Hypothalamus (tissue), 51 donors: ENCODE measurements at regions not wholly inside any gene's neighbourhood (a gene's known extent, or its start where the extent isn't known, plus 50 kb on each side); places are given as distances from the start of the nearest gene placed in this dataset.
"Not testable (repeated sequence)": the region's sequence is repeated elsewhere in the genome, so short reads cannot be mapped to it uniquely, and the experiment has no call there.

Source experiments
- DNase-seq, 51 donors: peaks; one replicate each; lab custom pipeline; 2025; lab: John Stamatoyannopoulos, UW

DNA sequence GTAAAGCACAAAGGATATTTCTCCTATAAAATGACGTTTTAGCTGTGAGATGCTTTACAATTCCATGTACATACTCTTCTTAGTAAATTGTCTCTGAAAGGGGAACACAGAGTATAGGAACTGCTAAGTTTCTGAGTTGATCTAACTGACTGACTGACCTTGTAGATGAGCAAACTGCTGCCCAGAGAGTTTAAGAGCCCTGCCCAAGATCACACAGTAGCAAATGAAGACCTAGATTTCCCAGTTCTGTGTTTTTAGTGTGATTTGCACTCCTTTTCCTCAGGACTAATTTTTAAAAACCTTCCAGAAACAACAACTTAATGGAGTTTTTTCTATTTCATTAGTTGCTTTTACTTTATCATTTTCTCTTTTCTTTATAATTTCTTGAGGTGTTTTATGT lies 247.7 kb downstream of the PDCD6IP start:
- no peak for DNase-seq

DNA sequence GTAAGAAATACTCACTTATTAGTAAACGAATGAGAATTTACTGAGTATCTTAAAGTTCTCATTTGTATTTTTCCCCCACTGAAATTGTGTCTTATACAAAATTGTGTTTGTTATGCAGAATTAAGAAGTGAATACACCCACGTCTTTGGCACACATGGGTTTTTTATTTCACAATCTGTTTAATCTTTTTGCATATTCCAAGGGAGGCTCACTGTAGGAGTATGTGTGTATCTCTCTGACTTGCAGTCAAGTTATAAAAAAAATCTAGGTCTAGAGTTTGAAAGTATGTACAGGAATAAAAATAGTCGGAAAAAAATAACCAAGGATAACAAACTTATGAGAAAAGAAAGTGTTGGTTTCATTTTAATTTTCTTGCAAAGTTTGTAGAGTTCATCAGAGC lies 255.2 kb downstream of the PDCD6IP start:
- no peak for DNase-seq

DNA sequence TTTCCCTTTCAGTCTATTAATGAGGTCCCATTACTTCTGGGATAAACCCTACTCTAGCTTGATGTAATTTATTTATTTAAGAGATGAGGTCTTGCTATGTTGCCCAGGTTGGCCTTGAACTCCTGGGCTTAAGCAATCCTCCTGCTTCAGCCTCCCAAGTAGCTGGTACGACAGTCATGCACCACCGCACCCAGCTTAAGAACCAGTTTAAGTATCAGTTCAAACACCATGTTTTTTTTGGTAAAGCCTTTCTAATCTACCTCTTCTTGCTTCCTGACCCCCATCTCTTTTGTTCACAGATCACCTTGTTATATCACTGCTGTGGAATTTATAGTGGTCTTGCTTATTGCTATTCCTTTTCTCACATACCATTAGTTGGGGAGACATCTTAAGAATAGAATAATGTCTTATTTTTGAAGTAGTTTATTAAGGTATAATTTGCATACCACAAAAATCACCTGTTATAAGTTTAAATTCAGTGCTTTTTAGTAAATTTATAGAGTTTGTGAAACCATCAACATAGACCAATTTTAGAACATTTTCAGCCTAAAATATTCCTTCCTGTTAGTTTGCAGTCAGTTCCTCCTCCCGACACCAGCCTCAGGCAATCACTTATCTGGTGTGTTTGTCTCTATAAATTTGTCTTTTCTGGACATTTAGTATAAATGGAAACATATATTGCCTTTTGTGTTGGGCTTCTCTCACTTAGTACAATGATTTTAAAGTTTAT lies 257.9 kb downstream of the PDCD6IP start:
- no peak for DNase-seq

DNA sequence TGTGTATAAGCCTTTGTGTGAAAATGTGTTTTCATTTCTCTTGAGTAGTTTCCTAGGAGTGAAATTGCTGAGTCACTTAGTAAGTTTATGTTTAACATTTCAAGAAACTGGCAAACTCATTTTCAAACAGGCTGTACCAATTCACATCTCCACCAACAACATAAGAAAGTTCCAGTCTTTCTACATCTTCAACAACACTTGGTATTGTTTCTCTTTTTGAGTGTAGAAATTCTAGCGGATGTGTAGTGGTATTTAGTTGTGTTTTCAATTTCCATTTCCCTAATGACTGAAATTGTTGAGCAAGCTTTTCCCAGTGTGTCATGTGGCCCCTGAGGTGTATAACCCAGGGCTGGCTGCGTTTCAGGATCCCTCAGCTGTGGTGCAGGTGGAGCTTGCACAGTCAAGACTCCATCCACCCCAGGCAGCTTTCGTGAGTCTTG lies 258.5 kb downstream of the PDCD6IP start:
- no peak for DNase-seq

DNA sequence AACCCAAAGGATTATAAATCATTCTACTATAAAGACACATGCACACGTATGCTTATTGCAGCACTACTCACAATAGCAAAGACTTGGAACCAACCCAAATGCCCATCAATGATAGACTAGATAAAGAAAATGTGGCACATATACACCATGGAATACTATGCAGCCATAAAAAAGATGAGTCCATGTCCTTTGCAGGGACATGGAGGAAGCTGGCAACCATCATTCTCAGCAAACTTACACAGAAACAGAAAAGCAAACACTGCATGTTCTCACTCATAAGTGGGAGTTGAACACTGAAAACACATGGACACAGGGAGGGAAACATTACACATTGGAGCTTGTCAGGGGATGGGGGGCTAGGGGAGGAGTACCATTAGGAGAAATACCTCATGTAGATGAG lies 262.6 kb downstream of the PDCD6IP start:
- not testable (repeated sequence) for DNase-seq

DNA sequence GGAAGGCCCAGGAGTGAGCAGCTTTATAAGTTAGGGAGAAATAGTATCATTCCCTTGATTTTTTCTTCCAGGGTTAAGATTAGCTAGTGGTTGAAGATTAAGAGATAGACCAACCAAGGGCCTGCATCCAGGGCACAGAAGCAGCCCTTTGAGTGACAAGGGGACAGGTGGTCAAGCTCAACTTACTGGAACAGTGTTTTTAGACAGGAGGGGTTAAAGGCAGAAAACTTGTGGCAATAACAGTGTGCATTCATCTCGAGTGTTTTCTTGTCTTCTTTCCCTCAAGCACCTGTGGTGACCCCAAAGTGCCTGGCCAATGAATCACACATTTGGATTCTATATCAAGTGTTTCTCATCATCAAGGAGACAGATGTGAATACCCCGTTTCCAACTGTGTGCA lies 267.5 kb downstream of the PDCD6IP start:
- no peak for DNase-seq

DNA sequence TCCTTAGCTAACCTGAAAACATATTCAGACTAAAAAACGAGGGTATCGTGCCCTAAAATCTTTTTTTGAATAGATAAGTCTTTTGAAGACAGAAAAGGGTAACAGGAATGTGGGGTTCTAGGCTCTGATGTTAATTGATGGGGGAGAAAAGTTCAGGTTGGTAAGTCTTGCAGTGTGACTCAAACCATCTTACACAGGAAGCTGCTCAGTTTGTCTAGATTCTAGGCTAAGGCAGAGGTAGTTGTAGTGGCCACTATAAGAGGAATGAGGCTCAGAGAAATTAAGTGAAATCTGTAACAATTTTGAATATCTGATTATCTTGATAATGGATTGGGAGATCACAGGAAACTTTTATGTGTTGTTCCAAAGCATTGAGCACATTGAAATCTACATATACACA lies 267.9 kb downstream of the PDCD6IP start:
- no peak for DNase-seq

DNA sequence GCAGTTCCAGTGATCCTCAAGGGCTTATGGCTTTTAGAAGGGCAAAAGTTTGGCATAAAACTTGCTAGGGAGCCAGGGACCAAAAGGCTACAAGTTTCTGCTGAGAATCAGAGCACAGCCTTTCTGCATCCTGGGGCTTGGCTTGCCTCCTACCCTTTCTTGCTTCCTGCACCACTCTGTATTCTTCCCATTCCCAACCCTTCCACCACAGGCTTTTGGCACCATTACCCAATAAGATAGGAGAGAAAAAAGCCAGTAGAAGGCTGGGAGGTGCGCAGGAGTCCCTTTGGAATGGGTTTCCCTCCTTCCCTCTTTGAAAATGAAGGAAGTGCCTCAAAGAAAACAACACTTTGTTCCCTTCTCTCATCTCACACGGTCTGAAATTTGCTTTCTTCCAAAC lies 268.6 kb downstream of the PDCD6IP start:
- no peak for DNase-seq

DNA sequence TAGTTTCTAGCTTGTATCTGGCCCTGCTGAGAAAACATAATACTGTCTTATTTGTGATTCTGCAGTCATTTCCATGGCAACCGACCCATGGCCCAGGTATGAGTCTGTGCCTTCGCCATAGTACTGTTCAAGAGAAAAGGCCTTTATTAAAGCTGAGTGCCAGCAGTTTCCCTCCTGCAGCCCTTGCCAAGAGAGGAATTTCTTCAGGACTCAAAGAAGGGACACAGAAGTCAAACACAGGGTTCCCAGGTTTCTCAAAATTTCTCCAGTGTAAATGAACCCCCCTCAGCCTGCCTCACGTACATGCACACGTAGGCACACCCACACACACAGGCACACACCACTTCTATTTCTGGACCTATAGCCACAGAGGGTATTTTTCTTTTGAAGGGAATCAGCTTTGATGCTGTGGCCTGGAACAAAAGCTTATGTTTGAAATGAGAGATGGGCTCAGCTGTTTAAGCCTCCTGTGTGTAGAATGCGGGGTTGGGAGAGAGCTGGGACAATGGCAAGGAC lies 269.2 kb downstream of the PDCD6IP start:
- DNase-seq = peak in 14 of 51 donors; percentile 4 to 34 (median 26)

DNA sequence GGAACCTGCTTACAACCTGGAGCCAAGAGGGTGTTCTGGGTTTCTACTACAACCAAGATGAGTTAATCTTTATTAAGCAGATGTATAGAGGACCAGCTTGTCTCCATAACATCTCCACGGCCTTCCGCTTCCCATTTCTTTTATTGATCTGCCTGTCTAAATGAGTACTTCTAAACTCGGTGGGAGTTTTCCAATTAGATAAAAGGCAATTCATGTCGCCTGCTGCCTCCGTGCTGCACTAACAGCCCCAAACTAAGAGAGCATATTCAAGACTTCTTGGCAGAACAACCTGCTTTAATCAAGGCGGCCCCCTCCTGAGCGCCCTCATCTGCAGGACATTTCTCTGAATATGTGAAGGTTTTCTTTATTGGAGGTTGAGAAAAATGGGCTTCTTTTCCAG lies 270.1 kb downstream of the PDCD6IP start:
- no peak for DNase-seq

DNA sequence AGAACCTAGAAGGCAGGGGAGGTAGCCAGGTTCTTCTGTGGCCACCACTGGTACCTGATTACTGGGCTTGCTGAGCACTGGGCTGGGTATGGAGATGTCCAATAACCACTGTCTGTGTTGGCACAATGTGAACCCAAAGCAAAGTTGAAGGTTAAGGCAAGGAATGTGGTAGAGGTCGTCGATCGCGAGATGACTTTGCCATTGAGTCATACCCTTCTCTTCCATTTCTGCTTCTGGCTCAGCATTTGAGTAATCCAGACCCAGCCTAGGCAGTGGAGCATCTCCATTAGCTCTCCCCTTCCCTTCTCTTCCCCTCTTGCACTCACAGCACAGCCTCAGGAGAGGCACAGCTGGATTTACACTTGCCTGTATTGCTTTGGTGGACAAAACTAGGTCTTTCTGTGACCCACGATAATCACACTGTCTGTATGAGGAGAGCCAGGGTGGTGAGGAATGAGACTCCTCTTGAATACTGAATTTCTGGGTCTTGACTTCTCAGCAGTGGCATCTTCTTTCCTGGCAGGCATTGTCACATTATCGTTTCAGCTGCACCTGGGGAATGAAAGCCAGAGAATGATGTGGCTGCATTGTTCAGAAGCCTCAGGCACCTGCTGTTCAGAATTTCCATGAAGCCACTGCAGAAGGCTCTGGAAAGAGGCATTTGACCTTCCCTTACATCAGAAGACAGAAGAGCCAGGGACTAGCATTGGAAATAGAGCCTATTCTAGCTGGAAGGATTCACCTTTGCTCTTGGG lies 272.6 kb downstream of the PDCD6IP start:
- no peak for DNase-seq

DNA sequence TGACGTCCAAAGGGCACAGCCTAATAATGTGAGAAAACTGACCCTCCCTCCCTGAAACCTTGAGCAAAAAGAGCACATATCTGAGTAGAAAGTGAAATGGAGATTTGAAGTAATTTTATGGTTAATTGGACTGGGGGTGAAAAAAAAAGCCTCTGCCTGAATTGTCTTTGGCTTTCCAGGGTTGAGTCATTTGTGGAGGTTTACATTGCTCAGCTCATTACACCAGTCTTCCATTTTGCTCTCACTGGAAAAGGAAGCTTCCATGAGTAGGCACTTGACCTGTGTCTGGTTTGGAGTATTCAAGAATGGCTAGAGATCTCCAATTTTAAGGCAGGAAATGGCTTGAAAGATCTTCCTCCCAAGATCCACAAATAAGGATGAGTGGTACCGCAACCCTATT lies 273.9 kb downstream of the PDCD6IP start:
- no peak for DNase-seq

DNA sequence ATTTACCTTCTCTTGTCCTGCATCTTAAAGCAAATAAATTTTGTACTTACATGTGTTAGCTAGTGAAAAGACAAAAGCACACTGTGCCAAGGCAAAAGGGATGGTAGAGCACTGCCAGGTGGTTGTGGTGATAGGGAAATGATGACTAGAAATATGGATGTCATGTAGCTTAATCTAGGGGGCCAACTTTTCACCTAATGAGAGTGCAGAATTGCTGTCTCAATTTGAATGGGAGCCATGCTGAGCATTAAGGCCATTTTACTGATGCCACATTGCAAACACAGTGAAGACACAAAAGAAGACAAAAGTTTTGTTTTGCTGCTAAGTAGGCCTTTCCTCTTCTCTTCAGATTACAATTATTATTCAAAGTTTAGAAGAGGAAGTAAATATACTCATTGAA lies 274.7 kb downstream of the PDCD6IP start:
- DNase-seq = no peak

DNA sequence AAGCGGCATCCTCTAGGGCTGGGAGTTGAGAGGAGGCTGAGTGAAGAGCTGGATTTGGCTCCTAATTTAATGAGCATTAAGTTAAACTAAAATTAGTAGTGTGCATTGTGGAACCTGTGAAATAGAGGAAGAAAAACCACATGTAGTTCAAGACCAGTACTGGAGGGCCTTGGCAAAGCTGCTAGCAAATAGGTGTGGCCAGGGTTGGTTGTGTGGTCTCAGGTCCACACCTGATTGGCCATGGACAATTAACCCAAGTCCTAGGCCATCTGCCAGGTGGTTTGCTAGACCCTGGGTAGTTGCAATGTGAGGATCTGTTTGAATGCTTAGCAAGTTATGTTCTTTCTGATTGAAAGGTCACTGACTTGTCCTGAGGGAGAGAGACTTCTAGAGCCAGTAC lies 275.5 kb downstream of the PDCD6IP start:
- DNase-seq = no peak

DNA sequence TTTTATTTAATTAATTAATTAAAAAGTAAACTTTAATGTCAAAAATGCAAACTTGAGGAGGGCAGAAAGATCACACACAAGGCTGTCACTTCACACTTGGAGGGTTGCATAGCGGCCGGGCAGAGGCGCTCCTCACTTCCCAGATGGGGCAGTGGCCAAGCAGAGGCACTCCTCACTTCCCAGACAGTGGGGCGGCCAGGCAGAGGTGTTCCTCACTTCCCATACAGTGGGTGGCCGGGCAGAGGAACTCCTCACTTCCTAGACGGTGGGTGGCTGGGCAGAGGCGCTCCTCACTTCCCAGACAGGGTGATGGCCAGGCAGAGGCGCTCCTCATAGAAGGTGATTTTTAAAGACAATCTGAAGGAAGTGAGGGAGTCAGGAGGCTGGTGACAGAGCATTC lies 277.5 kb downstream of the PDCD6IP start:
- DNase-seq = no peak

DNA sequence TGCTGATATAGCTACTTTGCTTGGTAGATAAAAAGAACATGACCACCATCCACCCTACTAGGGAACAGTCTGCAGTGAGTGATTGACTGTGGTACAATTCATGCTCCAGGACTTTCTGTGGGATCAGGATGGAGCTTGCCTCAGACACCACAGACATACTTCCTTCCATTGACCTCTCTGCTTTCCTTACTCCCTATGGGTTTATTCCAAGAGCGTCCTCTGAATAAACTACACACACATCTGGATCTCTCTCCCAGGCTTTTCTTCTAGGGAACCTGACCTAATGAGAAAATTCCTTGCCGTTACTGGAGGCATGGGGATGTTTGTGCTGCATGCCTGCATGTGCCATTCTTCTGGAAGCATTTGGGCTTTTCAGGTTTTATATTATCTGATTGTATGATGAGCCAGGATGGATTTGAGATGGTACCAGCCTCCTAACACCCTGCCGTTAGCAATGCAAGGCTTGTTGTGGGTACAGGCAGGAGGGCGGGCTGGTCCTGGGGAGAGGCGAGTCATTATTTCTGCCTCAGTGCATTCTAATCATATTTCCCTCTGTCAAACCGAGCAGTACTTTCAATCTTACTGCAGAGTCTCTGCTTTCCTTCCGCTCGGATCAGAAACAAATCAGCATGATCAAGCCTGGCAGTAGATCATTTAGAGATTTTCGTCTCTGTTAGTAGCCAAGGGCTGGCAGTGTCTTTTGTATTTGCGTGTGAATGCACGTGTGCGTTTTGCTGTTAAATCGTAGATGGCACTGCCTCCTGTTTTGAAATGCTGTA lies 279.2 kb downstream of the PDCD6IP start:
- DNase-seq = no peak

DNA sequence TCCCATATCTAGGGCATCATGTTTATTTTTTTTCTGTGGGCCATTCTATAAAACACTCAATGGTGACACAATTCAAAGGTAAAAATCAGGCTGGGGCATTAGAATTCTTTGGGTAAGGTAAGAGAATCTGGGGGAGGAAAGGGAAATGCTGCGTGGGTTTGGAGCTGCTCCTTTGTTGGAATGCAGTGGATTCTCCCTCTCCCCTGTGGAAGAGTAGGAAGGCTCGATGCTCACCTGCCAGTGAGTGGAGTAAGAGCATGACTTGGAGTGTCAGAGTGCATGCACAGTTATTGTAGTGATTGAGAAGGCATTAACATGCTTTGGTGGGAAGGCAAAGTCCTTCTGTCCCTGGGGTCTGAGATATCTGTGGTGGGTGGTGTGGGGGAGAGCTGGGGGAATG lies 280.0 kb downstream of the PDCD6IP start:
- no peak for DNase-seq

DNA sequence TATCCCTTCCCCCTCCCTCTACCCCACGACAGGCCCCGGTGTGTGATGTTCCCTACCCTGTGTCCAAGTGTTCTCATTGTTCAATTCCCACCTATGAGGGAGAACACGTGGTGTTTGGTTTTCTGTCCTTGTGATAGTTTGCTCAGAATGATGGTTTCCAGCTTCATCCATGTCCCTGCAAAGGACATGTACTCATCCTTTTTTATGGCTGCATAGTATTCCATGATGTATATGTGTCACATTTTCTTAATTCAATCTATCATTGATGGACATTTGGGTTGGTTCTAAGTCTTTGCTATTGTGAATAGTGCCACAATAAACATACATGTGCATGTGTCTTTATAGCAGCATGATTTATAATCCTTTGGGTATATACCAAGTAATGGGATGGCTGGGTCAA lies 281.4 kb downstream of the PDCD6IP start:
- DNase-seq = not testable (repeated sequence)

DNA sequence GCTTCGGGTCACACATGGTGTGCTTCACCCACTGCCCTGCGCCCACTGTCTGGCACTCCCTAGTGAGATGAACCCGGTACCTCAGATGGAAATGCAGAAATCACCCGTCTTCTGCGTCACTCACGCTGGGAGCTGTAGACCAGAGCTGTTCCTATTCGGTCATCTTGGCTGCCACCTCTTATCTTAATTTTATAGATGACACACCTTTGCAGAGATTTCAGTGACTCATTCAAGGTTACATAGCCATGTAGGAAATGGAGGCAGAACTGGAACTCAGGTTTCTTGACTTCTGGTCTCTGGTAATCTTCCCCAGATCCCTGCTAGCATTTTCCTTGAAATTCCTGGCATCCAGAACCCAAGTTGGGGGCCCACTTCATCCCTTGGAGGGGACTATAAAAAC lies 291.9 kb downstream of the PDCD6IP start:
- DNase-seq = not testable (repeated sequence)

DNA sequence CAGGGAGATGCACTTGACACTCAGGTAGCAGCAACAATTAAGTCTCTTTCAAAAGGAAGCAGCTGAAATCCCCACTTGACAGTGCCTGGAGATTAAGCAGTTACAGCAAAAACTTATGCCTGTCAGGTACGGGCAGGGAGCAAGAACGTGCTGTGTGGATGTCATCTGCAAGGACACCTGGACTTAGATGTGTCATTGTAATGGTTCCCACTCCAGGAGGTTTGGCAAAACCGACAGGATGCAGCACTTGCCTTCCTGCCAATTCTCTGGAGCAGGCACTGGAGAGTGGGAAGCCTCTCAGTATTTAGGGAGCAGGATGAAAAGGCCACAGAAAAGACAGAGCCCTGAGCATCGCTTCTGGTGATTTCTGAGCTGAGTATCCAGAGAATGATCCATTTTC lies 292.4 kb downstream of the PDCD6IP start:
- DNase-seq = no peak

DNA sequence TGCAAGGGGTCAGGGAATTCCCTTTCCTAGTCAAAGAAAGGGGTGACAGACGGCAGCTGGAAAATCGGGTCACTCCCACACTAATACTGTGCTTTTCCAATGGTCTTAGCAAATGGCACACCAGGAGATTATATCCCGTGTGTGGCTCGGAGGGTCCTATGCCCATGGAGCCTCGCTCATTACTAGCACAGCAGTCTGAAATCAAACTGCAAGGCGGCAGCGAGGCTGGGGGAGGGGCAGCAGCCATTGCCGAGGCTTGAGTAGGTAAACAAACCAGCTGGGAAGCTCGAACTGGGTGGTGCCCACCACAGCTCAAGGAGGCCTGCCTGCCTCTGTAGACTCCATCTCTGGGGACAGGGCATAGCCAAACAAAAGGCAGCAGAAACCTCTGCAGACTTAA lies 295.9 kb downstream of the PDCD6IP start:
- DNase-seq = not testable (repeated sequence)
